GM18499 (cell line): ENCODE measurements at regions not wholly inside any gene's neighbourhood (a gene's known extent, or its start where the extent isn't known, plus 50 kb on each side); places are given as distances from the start of the nearest gene placed in this dataset.

Source experiments
- ATAC-seq: cut with Tn5 transposase; IDR thresholded peaks from one replicate; pipeline ENCODE4 v1.9.1; 2021; ENCODE audit warnings: moderate number of reproducible peaks; ENCODE audit not compliant: insufficient read depth, unreplicated experiment

GRCh38 chr17:63316100-63316499, 130.0 kb downstream of the CYB561 start:
- ATAC-seq = no peak

- ATAC-seq = no peak
Observed at GRCh38 chr17:63317166-63317840, 128.8 kb downstream of the CYB561 start.

- no peak for ATAC-seq
Observed at GRCh38 chr17:63325808-63326207, 120.3 kb downstream of the CYB561 start.

GRCh38 chr17:63329876-63330275, 116.2 kb downstream of the CYB561 start:
- no peak for ATAC-seq

GRCh38 chr17:63331301-63332061, 114.6 kb downstream of the CYB561 start:
- ATAC-seq = no peak

GRCh38 chr17:63332286-63332685, 113.8 kb downstream of the CYB561 start:
- ATAC-seq = no peak

- no peak for ATAC-seq
Observed at GRCh38 chr17:63333869-63334268, 112.2 kb downstream of the CYB561 start.

- no peak for ATAC-seq
Observed at GRCh38 chr17:63335831-63336230, 110.3 kb downstream of the CYB561 start.

GRCh38 chr17:63337579-63337978, 108.5 kb downstream of the CYB561 start:
- no peak for ATAC-seq

- ATAC-seq = no peak
Observed at GRCh38 chr17:63338272-63338671, 107.8 kb downstream of the CYB561 start.

GRCh38 chr17:63341276-63341675, 104.8 kb downstream of the CYB561 start:
- ATAC-seq = no peak

- ATAC-seq = no peak
Observed at GRCh38 chr17:63344383-63344782, 101.7 kb downstream of the CYB561 start.

- no peak for ATAC-seq
Observed at GRCh38 chr17:63345611-63346010, 100.5 kb downstream of the CYB561 start.

- ATAC-seq = no peak
Observed at GRCh38 chr17:63347475-63347874, 98.6 kb downstream of the CYB561 start.

- no peak for ATAC-seq
Observed at GRCh38 chr17:63349478-63350000, 96.6 kb downstream of the CYB561 start.

GRCh38 chr17:63350364-63350763, 95.7 kb downstream of the CYB561 start:
- ATAC-seq = no peak

- ATAC-seq = no peak
Observed at GRCh38 chr17:63354256-63354655, 91.8 kb downstream of the CYB561 start.

- ATAC-seq = no peak
Observed at GRCh38 chr17:63356337-63356757, 89.8 kb downstream of the CYB561 start.

GRCh38 chr17:63358111-63358839, 87.8 kb downstream of the CYB561 start:
- ATAC-seq = no peak

GRCh38 chr17:63358956-63359355, 87.2 kb downstream of the CYB561 start:
- no peak for ATAC-seq

- ATAC-seq = no peak
Observed at GRCh38 chr17:63361182-63361581, 84.9 kb downstream of the CYB561 start.
